B cell (primary cell): ENCODE measurements at regions not wholly inside any gene's neighbourhood (a gene's known extent, or its start where the extent isn't known, plus 50 kb on each side); places are given as distances from the start of the nearest gene placed in this dataset.

Experiments
- CTCF ChIP-seq: fragments of 200-600 bp; IDR thresholded peaks from one replicate; pipeline ENCODE4 v1.8.0; 2022; ENCODE audit warnings: antibody characterized with exemption, mild to moderate bottlenecking
- EZH2 ChIP-seq: IDR thresholded peaks from 2 replicates; pipeline ENCODE4 v1.6.1; 2012; ENCODE audit warnings: borderline replicate concordance, low read depth, mild to moderate bottlenecking, moderate library complexity, low read length; ENCODE audit not compliant: insufficient read depth, poor library complexity, severe bottlenecking

GRCh38 chr9:27800159-27800558 lies 226.9 kb upstream of the C9orf72 start:
- TF ChIP-seq CTCF = no peak
- TF ChIP-seq EZH2 = no peak
